ENCODE measurements at regions not wholly inside any gene's neighbourhood (a gene's known extent, or its start where the extent isn't known, plus 50 kb on each side); places are given as distances from the start of the nearest gene placed in this dataset.

GRCh38 chr2:116696223-116696622 is 1118.3 kb upstream of the DDX18 start:
- peak; percentile 28 for TF ChIP-seq CTCF (IDR thresholded peaks at IDR 0.05)
- TF ChIP-seq EZH2 (IDR thresholded peaks at IDR 0.05), result no peak

Measured in neural progenitor cell (in vitro differentiated cells).